SK-N-SH treated with all-trans-retinoic acid at 6 μM for 48 hours (cell line): ENCODE measurements at regions not wholly inside any gene's neighbourhood (a gene's known extent, or its start where the extent isn't known, plus 50 kb on each side); places are given as distances from the start of the nearest gene placed in this dataset.

Source experiments
- CSRNP3 ChIP-seq: fragments of 250-450 bp; sonication (Bioruptor Pico); IDR thresholded peaks from 2 replicates; pipeline ENCODE4 v1.5.1; 2021; ENCODE audit warnings: mild to moderate bottlenecking, moderate library complexity
- GLIS3 ChIP-seq: fragments of 250-450 bp; sonication (Bioruptor Pico); IDR thresholded peaks from 2 replicates; pipeline ENCODE4 v1.5.0; 2020; ENCODE audit warnings: mild to moderate bottlenecking, moderate library complexity
- PATZ1 ChIP-seq: fragments of 250-450 bp; sonication (Bioruptor Pico); IDR thresholded peaks from 2 replicates; pipeline ENCODE4 v1.8.0; 2020; ENCODE audit warnings: mild to moderate bottlenecking, moderate library complexity, borderline replicate concordance
- POU6F1 ChIP-seq: fragments of 250-450 bp; sonication (Bioruptor Pico); IDR thresholded peaks from 2 replicates; pipeline ENCODE4 v1.8.0; 2021; ENCODE audit warnings: low read depth, mild to moderate bottlenecking, moderate library complexity, borderline replicate concordance
- PPARA ChIP-seq: fragments of 250-450 bp; sonication (Bioruptor Pico); IDR thresholded peaks from 2 replicates; pipeline ENCODE4 v1.5.0; 2020; ENCODE audit warnings: mild to moderate bottlenecking, borderline replicate concordance
- SNAI2 ChIP-seq: fragments of 250-450 bp; sonication (Bioruptor Pico); IDR thresholded peaks from 2 replicates; pipeline ENCODE4 v1.5.0; 2020; ENCODE audit warnings: mild to moderate bottlenecking, moderate library complexity
- ZNF565 ChIP-seq: fragments of 450-650 bp; formaldehyde crosslinking; conservative IDR thresholded peaks from 2 replicates; pipeline ENCODE4 v1.5.0; 2020; ENCODE audit warnings: low read depth, mild to moderate bottlenecking, moderate library complexity

- TF ChIP-seq GLIS3 (CRISPR knock-in tag) = no peak
- TF ChIP-seq PPARA (CRISPR knock-in tag) = no peak
- TF ChIP-seq SNAI2 = no peak
- no peak for TF ChIP-seq CSRNP3
- no peak for TF ChIP-seq PATZ1 (CRISPR knock-in tag)
- TF ChIP-seq ZNF565 (CRISPR knock-in tag) = no peak
- no peak for TF ChIP-seq POU6F1 (CRISPR knock-in tag)
These were observed 123.4 kb upstream of the ANO1 start for GRCh38 chr11:69954756-69955155.
